MM.1S (cell line): ENCODE measurements at regions not wholly inside any gene's neighbourhood (a gene's known extent, or its start where the extent isn't known, plus 50 kb on each side); places are given as distances from the start of the nearest gene placed in this dataset.

Source experiments
- CTCF ChIP-seq: fragments of 300-600 bp; sonication (generic); IDR thresholded peaks from 2 replicates; pipeline ENCODE4 v1.5.1; 2016; ENCODE audit warnings: antibody characterized with exemption, low read length, mixed read lengths
- EZH2 ChIP-seq: fragments of 300-600 bp; sonication (generic); optimal IDR thresholded peaks from 2 replicates; pipeline ENCODE3; 2017; ENCODE audit warnings: low read depth, mild to moderate bottlenecking, antibody characterized with exemption, low read length, mixed read lengths

GRCh38 chrX:97876697-97877407 lies 993.1 kb downstream of the RPA4 start:
- TF ChIP-seq CTCF = no peak
- TF ChIP-seq EZH2 = no peak
